ENCODE measurements at regions not wholly inside any gene's neighbourhood (a gene's known extent, or its start where the extent isn't known, plus 50 kb on each side); places are given as distances from the start of the nearest gene placed in this dataset.

GRCh38 chr17:72056727-72057290, 64.0 kb upstream of the SOX9 start:
- no peak for DNase-seq

- no peak for DNase-seq
Measured at GRCh38 chr17:72060084-72060483, 60.7 kb upstream of the SOX9 start.

GRCh38 chr17:72063262-72063661, 57.6 kb upstream of the SOX9 start:
- no peak for DNase-seq

- no peak for DNase-seq
Measured at GRCh38 chr17:72063756-72064450, 56.9 kb upstream of the SOX9 start.

- no peak for DNase-seq
Measured at GRCh38 chr17:72064606-72065193, 56.1 kb upstream of the SOX9 start.

- DNase-seq, result no peak
Measured at GRCh38 chr17:72065556-72065955, 55.3 kb upstream of the SOX9 start.

GRCh38 chr17:72068643-72069042, 52.2 kb upstream of the SOX9 start:
- DNase-seq, result no peak

GRCh38 chr17:72069586-72070202, 51.1 kb upstream of the SOX9 start:
- no peak for DNase-seq

All from right lung (tissue), 2 donors.